HG03095 (cell line): ENCODE measurements at regions not wholly inside any gene's neighbourhood (a gene's known extent, or its start where the extent isn't known, plus 50 kb on each side); places are given as distances from the start of the nearest gene placed in this dataset.
"Not testable (repeated sequence)": the region's sequence is repeated elsewhere in the genome, so short reads cannot be mapped to it uniquely, and the experiment has no call there.

Experiments used
- ATAC-seq: cut with Tn5 transposase; IDR thresholded peaks from one replicate; pipeline ENCODE4 v1.9.1; 2021; ENCODE audit warnings: moderate library complexity; ENCODE audit not compliant: unreplicated experiment

- not testable (repeated sequence) for ATAC-seq
Observed at GRCh38 chr6:20023549-20024315, 186.6 kb downstream of the ID4 start.

GRCh38 chr6:20024316-20024673 is 187.1 kb downstream of the ID4 start:
- no peak for ATAC-seq

- no peak for ATAC-seq
Observed at GRCh38 chr6:20024978-20025377, 187.3 kb downstream of the MBOAT1 start.

- no peak for ATAC-seq
Observed at GRCh38 chr6:20025681-20026080, 186.6 kb downstream of the MBOAT1 start.

- ATAC-seq, result no peak
Observed at GRCh38 chr6:20028143-20028542, 184.1 kb downstream of the MBOAT1 start.

GRCh38 chr6:20028562-20028961 is 183.7 kb downstream of the MBOAT1 start:
- no peak for ATAC-seq

GRCh38 chr6:20029979-20030378 is 182.3 kb downstream of the MBOAT1 start:
- no peak for ATAC-seq

- ATAC-seq, result no peak
Observed at GRCh38 chr6:20031342-20031741, 180.9 kb downstream of the MBOAT1 start.

GRCh38 chr6:20033697-20034407 is 178.4 kb downstream of the MBOAT1 start:
- ATAC-seq, result no peak

- ATAC-seq, result no peak
Observed at GRCh38 chr6:20034408-20034769, 177.9 kb downstream of the MBOAT1 start.

GRCh38 chr6:20036141-20036677 is 176.1 kb downstream of the MBOAT1 start:
- ATAC-seq, result no peak

GRCh38 chr6:20038410-20039204 is 173.7 kb downstream of the MBOAT1 start:
- ATAC-seq, result no peak

GRCh38 chr6:20044883-20045282 is 167.4 kb downstream of the MBOAT1 start:
- no peak for ATAC-seq
